Mesendoderm (in vitro differentiated cells): ENCODE measurements at regions not wholly inside any gene's neighbourhood (a gene's known extent, or its start where the extent isn't known, plus 50 kb on each side); places are given as distances from the start of the nearest gene placed in this dataset.
"Not testable (repeated sequence)": the region's sequence is repeated elsewhere in the genome, so short reads cannot be mapped to it uniquely, and the experiment has no call there.

Experiments used
- DNase-seq: peaks from one replicate; pipeline ENCODE4 v3.0.0; 2013
- H2AK5ac ChIP-seq: 2 replicates; pipeline ENCODE4 v1.6.1; 2013; ENCODE audit warnings: low read length, inconsistent platforms
- H2BK120ac ChIP-seq: 2 replicates; pipeline ENCODE4 v1.6.1; 2013; ENCODE audit warnings: low read depth, mild to moderate bottlenecking, low read length, moderate library complexity, mixed read lengths
- H2BK15ac ChIP-seq: replicated peaks from 2 replicates; pipeline ENCODE4 v1.6.1; 2013; ENCODE audit warnings: low read depth, mild to moderate bottlenecking, moderate library complexity
- H2BK5ac ChIP-seq: 2 replicates; pipeline ENCODE4 v1.6.1; 2013; ENCODE audit warnings: low read length, inconsistent platforms
- H3K18ac ChIP-seq: 2 replicates; pipeline ENCODE4 v1.6.1; 2013; ENCODE audit warnings: mild to moderate bottlenecking, low read length, mixed read lengths
- H3K23ac ChIP-seq: one replicate; pipeline ENCODE4 v1.6.1; 2013; ENCODE audit warnings: low read length
- H3K27ac ChIP-seq: 2 replicates; pipeline ENCODE4 v1.5.1; 2013; ENCODE audit warnings: low read depth, mild to moderate bottlenecking, inconsistent platforms, low read length, moderate library complexity
- H3K27me3 ChIP-seq: 2 replicates; pipeline ENCODE4 v1.6.1; 2013; ENCODE audit warnings: low read length, control low read depth, mild to moderate bottlenecking, inconsistent platforms; ENCODE audit not compliant: insufficient read depth, poor library complexity
- H3K36me3 ChIP-seq: 2 replicates; pipeline ENCODE4 v1.6.1; 2013; ENCODE audit warnings: low read length, inconsistent platforms; ENCODE audit not compliant: control insufficient read depth, insufficient read depth
- H3K4ac ChIP-seq: one replicate; pipeline ENCODE4 v1.6.1; 2013; ENCODE audit warnings: low read depth, mild to moderate bottlenecking, low read length, moderate library complexity
- H3K4me1 ChIP-seq: 2 replicates; pipeline ENCODE4 v1.6.1; 2013; ENCODE audit warnings: low read depth, low read length, inconsistent platforms; ENCODE audit not compliant: control insufficient read depth
- H3K4me2 ChIP-seq: 2 replicates; pipeline ENCODE4 v1.6.1; 2013; ENCODE audit warnings: low read length
- H3K4me3 ChIP-seq: 2 replicates; pipeline ENCODE4 v1.5.1; 2013; ENCODE audit warnings: mild to moderate bottlenecking, low read length
- H3K56ac ChIP-seq: one replicate; pipeline ENCODE4 v1.6.1; 2013; ENCODE audit warnings: low read length
- H3K79me1 ChIP-seq: 2 replicates; pipeline ENCODE4 v1.6.1; 2013; ENCODE audit warnings: low read length, inconsistent platforms
- H3K79me2 ChIP-seq: 2 replicates; pipeline ENCODE4 v1.6.1; 2013; ENCODE audit warnings: mild to moderate bottlenecking, low read length; ENCODE audit not compliant: control insufficient read depth, insufficient read depth
- H3K9ac ChIP-seq: 2 replicates; pipeline ENCODE4 v1.6.1; 2013; ENCODE audit warnings: low read length, inconsistent platforms
- H4K5ac ChIP-seq: one replicate; pipeline ENCODE4 v1.6.1; 2013; ENCODE audit warnings: low read length
- H4K8ac ChIP-seq: one replicate; pipeline ENCODE4 v1.6.1; 2013; ENCODE audit warnings: low read depth, mild to moderate bottlenecking, control low read depth, low read length, moderate library complexity
- WGBS: extraction: QIAGEN DNeasy Blood & Tissue Kit; methylation state at CpG from one replicate; pipeline ENCODE4 v1.1.7; 2013; ENCODE audit warnings: low lambda C conversion rate, missing lambda C conversion rate; ENCODE audit not compliant: insufficient coverage; ENCODE audit errors: extremely low coverage; 5-methylcytosine and 5-hydroxymethylcytosine counted together

DNA sequence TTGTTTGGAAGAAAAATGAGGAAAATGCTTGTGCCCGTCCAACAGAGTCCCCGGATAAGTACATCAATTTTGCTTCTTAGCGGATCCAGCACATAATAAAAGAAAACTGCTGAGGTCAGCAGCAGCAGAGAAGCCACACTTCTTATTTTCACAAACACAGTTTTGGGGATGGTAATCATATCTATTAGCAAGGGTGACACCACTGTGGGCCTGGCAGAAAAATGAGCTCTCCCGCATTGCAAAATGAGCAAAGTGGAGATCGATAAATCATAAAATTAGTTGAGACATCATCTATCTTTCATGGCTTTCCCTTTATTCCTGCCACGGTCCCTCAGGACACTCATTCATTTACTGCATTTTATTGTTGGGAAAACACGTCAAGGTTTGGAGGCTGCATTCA, 186.4 kb downstream of the NPIPA7 start:
- H4K5ac ChIP-seq, H3K56ac ChIP-seq, H3K27ac ChIP-seq, H3K4me1 ChIP-seq, H3K36me3 ChIP-seq, H3K9ac ChIP-seq, H4K8ac ChIP-seq, H3K4me3 ChIP-seq, H2BK120ac ChIP-seq, H3K4me2 ChIP-seq, H3K27me3 ChIP-seq, H3K79me2 ChIP-seq, H3K18ac ChIP-seq, H3K79me1 ChIP-seq, H3K4ac ChIP-seq, H3K23ac ChIP-seq, H2BK15ac ChIP-seq, H2BK5ac ChIP-seq, DNase-seq, H2AK5ac ChIP-seq: not testable (repeated sequence)
- WGBS: no CpG with 5 or more reads among the region's 7 CpGs

DNA sequence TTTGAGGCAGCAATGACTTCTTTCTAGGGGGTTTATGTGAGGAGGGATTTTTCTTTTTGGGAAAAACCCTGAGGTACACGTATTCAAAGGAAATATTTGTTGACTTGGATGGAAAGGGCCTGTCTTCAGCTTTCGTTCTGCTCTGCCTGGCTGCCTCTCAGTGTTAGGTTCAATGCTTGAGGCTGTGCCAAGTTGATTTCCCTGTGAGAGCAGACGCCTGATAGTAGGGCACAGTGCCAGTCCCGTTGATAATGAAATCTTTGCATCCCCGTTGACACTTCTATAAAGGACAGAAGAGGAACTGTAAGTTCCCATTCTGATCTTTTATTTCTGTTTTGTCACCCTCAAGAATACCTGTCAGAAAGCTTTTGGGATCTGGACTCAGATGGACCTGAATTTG, 191.1 kb downstream of the NPIPA7 start:
- not testable (repeated sequence) for H3K4me2 ChIP-seq, H4K8ac ChIP-seq, H3K23ac ChIP-seq, H3K4ac ChIP-seq, H4K5ac ChIP-seq, DNase-seq, H3K79me2 ChIP-seq, H3K4me3 ChIP-seq, H3K27me3 ChIP-seq, H3K27ac ChIP-seq, H2BK120ac ChIP-seq, H3K79me1 ChIP-seq, H3K9ac ChIP-seq, H2BK5ac ChIP-seq, H2BK15ac ChIP-seq, H3K36me3 ChIP-seq, H3K18ac ChIP-seq, H3K56ac ChIP-seq, H2AK5ac ChIP-seq, H3K4me1 ChIP-seq
- WGBS: no CpG with 5 or more reads among the region's 5 CpGs

DNA sequence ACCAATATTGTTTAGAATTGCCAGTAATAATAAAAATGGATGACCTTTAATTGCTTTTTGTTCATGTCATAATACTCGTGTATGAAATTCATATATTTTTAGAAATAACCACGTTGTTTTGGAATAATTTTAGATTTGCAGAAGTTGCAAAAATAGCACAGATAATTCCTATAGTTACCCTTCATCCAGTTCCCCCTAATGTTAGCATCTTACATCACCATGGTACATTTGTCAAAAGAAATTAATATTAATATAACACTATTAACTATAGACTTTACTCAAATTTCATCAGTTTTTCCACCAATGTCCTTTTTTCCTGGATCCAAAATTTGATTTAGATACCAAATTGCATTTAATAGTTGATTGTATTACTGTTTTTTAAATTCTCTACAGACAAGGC, 191.9 kb downstream of the NPIPA7 start:
- H3K23ac ChIP-seq, H3K36me3 ChIP-seq, H3K4me1 ChIP-seq, H2BK5ac ChIP-seq, DNase-seq, H3K79me2 ChIP-seq, H3K4ac ChIP-seq, H2BK15ac ChIP-seq, H3K4me3 ChIP-seq, H4K8ac ChIP-seq, H3K9ac ChIP-seq, H3K4me2 ChIP-seq, H3K79me1 ChIP-seq, H4K5ac ChIP-seq, H2BK120ac ChIP-seq, H3K27me3 ChIP-seq, H3K18ac ChIP-seq, H2AK5ac ChIP-seq, H3K56ac ChIP-seq, H3K27ac ChIP-seq: not testable (repeated sequence)
- no CpG with 5 or more reads among the region's 2 CpGs for WGBS

DNA sequence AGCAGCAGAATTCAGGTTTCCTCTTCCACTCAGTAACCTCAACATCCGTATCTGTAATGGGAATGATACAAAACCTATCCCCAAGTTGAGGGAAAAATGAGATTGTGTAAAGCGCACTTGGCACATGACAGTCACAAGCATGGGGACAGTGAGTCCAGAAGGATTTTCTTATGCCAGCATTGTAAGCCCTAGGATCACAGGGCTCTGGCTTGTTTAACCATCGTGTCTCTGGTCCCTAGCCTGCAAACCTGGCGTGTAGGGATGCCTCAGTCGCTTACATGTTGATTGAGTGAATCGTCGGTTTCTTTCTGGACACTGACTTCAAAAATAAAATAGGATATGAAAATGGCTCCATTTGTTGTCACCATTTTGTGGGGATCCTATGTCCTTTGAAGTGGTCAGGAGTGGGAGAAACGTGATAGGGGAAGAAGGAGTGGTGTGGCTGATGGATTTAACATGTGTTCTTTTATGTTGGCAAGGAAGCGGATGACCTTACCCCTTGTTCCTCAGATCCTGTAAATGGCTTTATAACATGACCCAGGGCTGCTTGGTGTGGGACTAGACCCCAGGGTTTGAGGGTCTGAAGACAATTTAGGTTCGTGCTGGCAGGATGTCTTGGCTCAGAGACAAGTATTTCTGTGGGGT, 193.3 kb downstream of the NPIPA7 start:
- not testable (repeated sequence) for H2BK15ac ChIP-seq, H2BK5ac ChIP-seq, H3K18ac ChIP-seq, H3K4me2 ChIP-seq, H3K27me3 ChIP-seq, H3K23ac ChIP-seq, DNase-seq, H4K5ac ChIP-seq, H3K56ac ChIP-seq, H2BK120ac ChIP-seq, H3K79me1 ChIP-seq, H3K27ac ChIP-seq, H3K4ac ChIP-seq, H3K4me3 ChIP-seq, H4K8ac ChIP-seq, H3K4me1 ChIP-seq, H3K9ac ChIP-seq, H2AK5ac ChIP-seq, H3K79me2 ChIP-seq, H3K36me3 ChIP-seq
- WGBS: no CpG with 5 or more reads among the region's 10 CpGs

DNA sequence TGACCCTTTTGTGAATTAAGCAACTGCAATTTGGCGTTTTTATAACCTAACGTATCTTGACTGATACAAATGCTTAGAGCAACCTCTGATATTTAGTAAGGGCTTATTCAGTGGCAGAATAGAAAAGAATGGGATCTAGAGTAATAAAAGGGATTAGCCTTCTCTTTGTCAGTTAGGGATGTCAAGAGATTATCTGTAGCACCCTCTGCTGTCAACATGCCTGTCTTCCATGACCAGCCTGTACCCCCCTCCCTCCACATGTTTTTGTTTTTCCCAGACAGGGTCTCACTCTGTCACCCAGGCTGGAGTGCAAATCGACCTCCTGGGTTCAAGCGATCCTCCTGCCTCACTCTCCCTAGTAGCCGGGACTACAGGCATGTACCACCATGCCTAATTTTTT, 198.1 kb downstream of the NPIPA7 start:
- H3K56ac ChIP-seq, H2BK5ac ChIP-seq, H4K5ac ChIP-seq, H2BK15ac ChIP-seq, H3K4me1 ChIP-seq, H3K9ac ChIP-seq, H3K27ac ChIP-seq, H3K4me2 ChIP-seq, H3K18ac ChIP-seq, H3K23ac ChIP-seq, H3K79me2 ChIP-seq, H3K4ac ChIP-seq, H3K4me3 ChIP-seq, H3K79me1 ChIP-seq, H2BK120ac ChIP-seq, H2AK5ac ChIP-seq, H3K36me3 ChIP-seq, H3K27me3 ChIP-seq, H4K8ac ChIP-seq: not testable (repeated sequence)
- WGBS: no CpG with 5 or more reads among the region's 5 CpGs
- peak; percentile 24 for DNase-seq

DNA sequence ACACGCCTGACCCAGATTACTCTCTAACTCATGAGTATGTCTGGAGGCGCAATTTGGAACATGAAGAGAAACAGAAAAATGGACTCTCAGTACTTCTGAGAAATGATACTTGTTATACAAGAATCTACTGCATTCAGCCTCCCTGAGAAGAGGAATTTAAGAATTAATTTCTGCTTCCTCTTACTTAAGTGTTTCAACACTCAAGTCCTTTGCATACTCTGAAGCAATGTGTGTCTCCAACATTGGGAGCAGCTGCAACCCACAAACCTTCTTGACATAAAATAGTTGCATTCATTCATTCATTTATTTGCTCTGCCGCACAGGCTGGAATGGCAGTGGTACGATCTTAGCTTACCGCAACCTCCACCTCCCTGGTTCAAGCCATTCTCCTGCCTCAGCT, 199.8 kb downstream of the NPIPA7 start:
- no peak overlapping the region for H2AK5ac ChIP-seq
- WGBS: no CpG with 5 or more reads among the region's 5 CpGs
- no peak overlapping the region for H4K5ac ChIP-seq
- no peak overlapping the region for H3K4ac ChIP-seq
- H3K56ac ChIP-seq: no peak overlapping the region
- no peaks in the 10 kb centered on the region for H3K79me1 ChIP-seq
- H3K4me2 ChIP-seq: no peak overlapping the region
- no peak overlapping the region for H2BK120ac ChIP-seq
- no peak overlapping the region for H3K23ac ChIP-seq
- no peaks in the 10 kb centered on the region for H3K36me3 ChIP-seq
- H3K18ac ChIP-seq: no peak overlapping the region
- no peak for DNase-seq
- H4K8ac ChIP-seq: no peak overlapping the region
- no peak overlapping the region for H2BK15ac ChIP-seq
- no peak overlapping the region for H3K4me3 ChIP-seq
- no peaks in the 10 kb centered on the region for H3K79me2 ChIP-seq
- H3K27ac ChIP-seq: no peak overlapping the region
- H2BK5ac ChIP-seq: no peak overlapping the region
- no peaks in the 10 kb centered on the region for H3K4me1 ChIP-seq
- H3K9ac ChIP-seq: no peak overlapping the region
- H3K27me3 ChIP-seq: no peaks in the 10 kb centered on the region
